Transverse colon (tissue), 4 donors: ENCODE measurements at regions not wholly inside any gene's neighbourhood (a gene's known extent, or its start where the extent isn't known, plus 50 kb on each side); places are given as distances from the start of the nearest gene placed in this dataset.

Experiments
- CTCF ChIP-seq, 5 experiments: fragments of 200-600 bp in 3 of 5; fragments of 450-650 bp in 2 of 5; sonication (generic) in 3 of 5; IDR thresholded peaks; 1 replicate in 2 of 5; 2 replicates in 3 of 5; pipeline ENCODE4 v1.5.1; 2016 to 2017; ENCODE audit warnings: antibody characterized with exemption in 5 of 5, inconsistent platforms in 3 of 5, mild to moderate bottlenecking in 2 of 5, moderate library complexity in 1 of 5
- POLR2AphosphoS5 ChIP-seq, 3 donors: sonication (generic); formaldehyde crosslinking; IDR thresholded peaks; one replicate each; pipeline ENCODE4 v1.6.1; 2016; ENCODE audit warnings: antibody characterized with exemption in 3 of 3

GRCh38 chr22:22768885-22769284, 118.7 kb upstream of the IGLL5 start:
- no peak for TF ChIP-seq POLR2AphosphoS5 (IDR thresholded peaks at IDR 0.05)
- TF ChIP-seq CTCF (IDR thresholded peaks at IDR 0.05): no peak
